DMS153 treated with DMSO at 0.1 percent for 48 hours (cell line): ENCODE measurements at regions not wholly inside any gene's neighbourhood (a gene's known extent, or its start where the extent isn't known, plus 50 kb on each side); places are given as distances from the start of the nearest gene placed in this dataset.

Experiments
- DNase-seq: peaks from one replicate; lab custom pipeline; 2025; ENCODE audit not compliant: unreplicated experiment; lab: John Stamatoyannopoulos, UW

DNA sequence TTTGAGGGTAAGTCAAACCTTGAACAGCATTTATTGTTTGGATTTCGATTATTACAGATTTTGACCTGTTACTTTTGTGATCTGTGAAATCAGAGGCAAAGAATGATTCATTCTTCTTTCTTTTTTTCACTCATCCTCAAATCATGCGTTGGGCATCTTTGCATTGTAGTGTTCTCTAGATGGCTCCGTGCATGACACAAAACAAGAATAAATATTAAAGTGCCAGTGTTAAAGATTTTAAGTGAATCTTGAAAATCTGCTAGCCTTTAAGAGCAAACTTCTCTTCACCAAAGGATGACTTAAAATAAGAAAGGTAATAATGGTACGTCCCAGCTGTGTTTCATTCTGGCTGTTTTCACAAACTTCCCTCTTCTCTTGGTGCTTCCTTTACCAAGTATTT lies 361.9 kb upstream of the SMARCA2 start:
- DNase-seq: no peak

GRCh38 chr9:1658661-1659362 lies 356.3 kb upstream of the SMARCA2 start:
- DNase-seq: no peak

- no peak for DNase-seq
These were observed 355.8 kb upstream of the SMARCA2 start for GRCh38 chr9:1659363-1659690.

GRCh38 chr9:1668441-1668840 lies 346.7 kb upstream of the SMARCA2 start:
- DNase-seq: no peak

GRCh38 chr9:1673300-1673699 lies 341.8 kb upstream of the SMARCA2 start:
- DNase-seq: no peak

- no peak for DNase-seq
These were observed 338.4 kb upstream of the SMARCA2 start for GRCh38 chr9:1676771-1677170.

DNA sequence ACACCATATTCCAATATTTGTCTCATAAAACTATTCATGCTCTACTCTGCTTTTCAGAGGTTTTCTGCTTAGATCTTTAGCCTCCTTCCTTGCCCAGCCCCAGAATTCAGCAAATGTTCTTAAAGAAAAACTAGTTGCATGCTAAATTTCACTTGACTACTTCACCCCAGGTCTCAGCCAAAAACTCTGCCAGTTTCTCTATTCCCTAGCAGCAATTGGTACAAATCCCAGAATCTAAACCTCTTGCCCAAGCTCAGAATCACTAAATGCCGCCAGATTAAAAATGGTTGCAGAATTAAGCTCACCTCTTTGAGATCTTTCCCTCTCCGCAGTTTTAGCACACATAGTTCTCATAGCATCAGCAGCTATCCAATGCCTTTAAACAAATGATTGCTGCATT lies 331.2 kb upstream of the SMARCA2 start:
- DNase-seq: no peak

DNA sequence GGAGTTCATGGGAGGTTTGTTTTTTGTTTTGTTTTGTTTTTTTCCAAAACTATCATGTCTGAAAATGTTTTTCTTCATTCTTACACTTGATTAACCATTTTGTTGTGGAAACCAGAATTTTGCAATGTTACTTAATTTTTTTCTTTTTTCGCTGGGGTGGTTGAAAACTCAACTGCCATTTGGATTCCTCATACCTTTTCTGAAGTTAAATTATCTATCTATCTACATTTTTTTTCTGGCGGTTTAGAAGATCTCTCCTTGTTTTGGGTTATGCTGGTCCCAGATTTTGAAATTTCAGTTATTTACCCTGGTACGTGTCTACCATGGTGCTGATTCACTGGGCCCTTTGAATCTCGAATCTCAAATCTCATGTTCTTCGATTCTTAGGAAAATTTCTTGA lies 316.2 kb upstream of the SMARCA2 start:
- DNase-seq: no peak

GRCh38 chr9:1701113-1701512 lies 314.0 kb upstream of the SMARCA2 start:
- no peak for DNase-seq

DNA sequence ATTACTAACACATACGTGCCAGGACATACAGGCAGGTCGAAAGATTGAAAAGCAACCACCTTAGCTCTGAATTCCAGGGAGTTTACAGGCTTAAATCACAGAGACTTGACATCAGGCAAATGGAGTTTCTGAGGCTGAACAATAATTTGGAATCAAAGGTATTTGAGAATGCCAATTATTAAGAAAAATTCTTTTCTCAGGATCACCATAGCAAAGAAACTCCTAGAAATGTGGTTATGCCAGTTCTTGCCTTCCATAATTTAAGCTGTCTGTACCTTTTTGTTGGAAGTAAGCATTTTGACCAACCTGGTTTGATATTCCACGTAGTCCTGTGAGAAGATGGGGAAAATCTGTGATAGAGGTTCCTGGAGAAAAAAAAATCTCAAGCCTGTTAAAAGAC lies 312.4 kb upstream of the SMARCA2 start:
- DNase-seq: no peak

DNA sequence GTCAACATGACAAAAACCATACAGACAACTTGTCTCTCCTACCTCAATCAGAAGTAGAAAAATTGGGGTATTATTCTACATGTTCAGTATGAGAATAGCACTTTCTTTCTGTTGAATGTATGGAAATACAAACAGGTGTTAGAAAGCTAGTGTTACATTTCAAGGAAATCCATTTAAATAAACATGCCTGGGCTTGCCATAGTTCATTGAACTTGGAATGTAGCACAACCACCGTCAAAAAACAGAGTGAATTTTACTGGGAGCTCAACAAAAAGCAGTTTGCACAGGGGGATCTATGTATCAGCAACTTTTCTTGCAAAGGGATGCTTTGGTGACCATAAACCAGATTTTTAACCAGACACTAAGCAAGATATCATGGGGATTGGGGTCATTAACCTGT lies 307.9 kb upstream of the SMARCA2 start:
- DNase-seq: peak; percentile 28

DNA sequence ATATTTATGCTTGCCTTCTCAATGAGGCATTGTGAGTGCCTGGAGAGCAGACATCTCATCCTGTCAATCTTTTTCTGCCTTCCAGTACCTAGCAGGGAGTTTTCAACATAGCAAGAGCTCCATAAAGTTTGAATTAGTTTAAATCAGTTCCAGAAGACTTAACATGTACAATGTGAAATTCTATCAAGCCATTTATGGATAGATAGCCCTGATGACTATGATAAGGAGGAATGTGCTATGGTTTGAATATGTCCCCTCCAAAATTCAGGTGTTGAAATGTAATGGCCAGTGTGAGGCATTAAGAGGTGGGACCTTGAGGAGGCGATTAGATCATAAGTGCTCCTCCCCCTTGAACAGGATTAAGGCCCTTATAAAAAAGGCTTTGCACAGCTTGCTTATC lies 306.9 kb upstream of the SMARCA2 start:
- no peak for DNase-seq

DNA sequence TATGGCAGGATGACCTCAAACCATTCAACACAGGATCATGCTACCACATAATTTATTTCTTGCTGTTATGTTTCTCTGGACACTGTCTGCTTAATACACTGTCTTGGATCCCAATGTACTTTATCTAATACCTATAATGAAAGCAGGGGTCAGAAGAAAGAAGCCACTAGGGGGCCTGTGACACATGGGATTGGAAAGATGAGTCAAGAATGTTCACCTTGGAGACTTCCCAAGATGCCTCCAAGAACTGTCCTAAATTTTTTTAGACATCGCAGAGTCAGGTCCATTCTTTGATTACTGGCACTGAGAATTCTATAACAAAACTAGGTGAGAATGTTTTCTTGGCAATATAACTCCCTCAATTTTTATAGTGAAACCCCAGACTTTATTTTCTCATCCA lies 305.8 kb upstream of the SMARCA2 start:
- DNase-seq: no peak

DNA sequence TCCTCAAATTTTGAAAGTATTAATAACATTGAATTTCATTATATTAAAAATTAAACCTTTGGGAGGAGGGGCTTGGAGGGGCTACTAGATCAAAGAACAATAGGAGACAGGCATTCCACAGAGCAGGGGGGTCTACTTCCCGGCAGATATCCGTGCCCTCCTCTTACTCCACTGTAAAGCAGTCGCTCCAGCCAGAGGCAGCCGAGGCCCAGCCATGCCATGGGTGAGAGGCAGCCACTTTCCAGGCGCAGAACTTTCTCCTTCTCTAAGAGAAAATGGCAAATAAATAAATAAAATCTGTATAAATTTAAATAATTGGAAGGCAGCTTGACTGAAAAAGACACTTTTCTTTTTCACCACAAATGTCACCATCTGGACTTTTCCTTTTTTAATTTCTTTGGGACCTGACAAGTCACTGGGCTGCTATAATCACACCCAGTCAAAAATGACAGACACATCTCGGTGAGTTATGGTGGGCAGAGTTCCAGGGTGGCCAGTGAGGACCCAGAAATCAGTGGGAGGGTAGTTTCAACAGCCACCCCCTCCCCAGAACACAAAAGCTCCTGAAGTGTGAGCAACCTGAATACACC lies 302.2 kb upstream of the SMARCA2 start:
- DNase-seq: no peak

DNA sequence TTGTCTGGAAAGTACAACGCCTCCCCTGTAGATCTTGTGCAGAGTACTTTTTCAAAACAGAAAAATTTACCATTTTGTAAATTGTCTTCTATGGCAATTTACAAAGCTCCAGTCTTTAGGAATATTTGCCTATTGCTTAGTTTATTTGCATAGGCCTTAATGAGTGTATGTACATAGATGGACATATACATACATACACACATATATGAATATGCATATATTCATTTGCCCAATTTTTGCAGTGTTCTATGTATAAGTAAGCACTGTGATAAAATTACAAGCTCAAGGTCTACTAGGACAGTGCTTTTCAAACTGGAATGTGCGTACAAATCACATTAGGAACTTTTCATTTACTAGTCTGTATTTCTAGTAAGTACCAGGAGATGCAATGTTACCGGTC lies 301.3 kb upstream of the SMARCA2 start:
- no peak for DNase-seq

GRCh38 chr9:1717882-1718281 lies 297.3 kb upstream of the SMARCA2 start:
- no peak for DNase-seq

DNA sequence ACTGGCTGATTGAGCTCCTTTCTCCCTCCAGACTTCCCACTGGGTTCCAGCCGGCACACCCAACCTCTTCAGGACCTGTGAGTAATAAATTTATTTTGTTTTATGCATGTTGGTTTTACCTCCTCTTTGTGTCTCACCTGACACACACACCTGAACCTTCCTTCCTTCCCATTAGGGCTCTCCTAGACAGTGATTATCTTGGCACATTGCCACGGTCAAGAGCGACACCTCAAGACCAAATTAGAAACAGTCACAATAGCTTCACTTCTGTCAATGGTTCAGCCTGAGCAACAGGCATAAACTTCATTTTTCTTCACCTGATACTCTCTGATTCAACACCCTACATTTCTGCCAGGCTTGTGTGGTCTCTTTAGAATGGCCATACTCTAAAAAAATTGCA lies 296.3 kb upstream of the SMARCA2 start:
- DNase-seq: peak; percentile 54

GRCh38 chr9:1721196-1721595 lies 294.0 kb upstream of the SMARCA2 start:
- peak; percentile 18 for DNase-seq

DNA sequence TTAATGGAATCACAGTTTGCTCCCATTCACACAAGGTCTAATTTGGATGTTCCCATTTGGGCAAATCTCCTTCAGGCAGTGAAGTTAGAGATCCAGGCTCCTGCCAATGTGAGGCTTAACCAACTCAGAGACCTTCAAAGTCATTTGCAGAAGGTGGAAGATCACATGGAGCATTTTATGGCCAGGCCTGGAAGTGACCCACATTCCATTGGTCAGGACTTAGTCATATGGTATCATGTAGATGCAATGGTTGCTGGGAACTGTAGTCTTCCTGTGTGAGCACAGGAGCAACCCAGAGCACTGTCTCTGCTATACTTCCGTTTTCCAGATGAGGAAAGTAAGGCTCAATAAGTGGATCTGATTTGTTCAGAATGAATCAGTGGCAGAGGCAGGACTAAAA lies 292.7 kb upstream of the SMARCA2 start:
- DNase-seq: no peak

- no peak for DNase-seq
These were observed 291.6 kb upstream of the SMARCA2 start for GRCh38 chr9:1723522-1724015.

GRCh38 chr9:1726993-1727759 lies 288.0 kb upstream of the SMARCA2 start:
- peak; percentile 24 for DNase-seq

GRCh38 chr9:1729631-1730030 lies 285.5 kb upstream of the SMARCA2 start:
- no peak for DNase-seq
